Cardiac fibroblast (primary cell): ENCODE measurements at regions not wholly inside any gene's neighbourhood (a gene's known extent, or its start where the extent isn't known, plus 50 kb on each side); places are given as distances from the start of the nearest gene placed in this dataset.
A peak's percentile ranks its signal among the peaks of the same experiment; 100 is the strongest.

Experiments used
- DNase-seq, 2 donors: peaks; one replicate each; pipeline versions ENCODE4 v3.0.0 to v3.0.0-alpha.2; 2010; ENCODE audit warnings: low read depth in 2 of 2
- H3K4me3 ChIP-seq, 2 donors: replicated peaks in 1 of 2; 1 replicate in 1 of 2; 2 replicates in 1 of 2; pipeline ENCODE4 v1.5.1; 2011; ENCODE audit warnings: low read depth in 2 of 2, low read length in 2 of 2, mild to moderate bottlenecking in 2 of 2, moderate library complexity in 1 of 2
- CTCF ChIP-seq: IDR thresholded peaks from one replicate; pipeline ENCODE4 v1.5.1; 2011; ENCODE audit warnings: low read depth, mild to moderate bottlenecking, low read length, inconsistent platforms

DNA sequence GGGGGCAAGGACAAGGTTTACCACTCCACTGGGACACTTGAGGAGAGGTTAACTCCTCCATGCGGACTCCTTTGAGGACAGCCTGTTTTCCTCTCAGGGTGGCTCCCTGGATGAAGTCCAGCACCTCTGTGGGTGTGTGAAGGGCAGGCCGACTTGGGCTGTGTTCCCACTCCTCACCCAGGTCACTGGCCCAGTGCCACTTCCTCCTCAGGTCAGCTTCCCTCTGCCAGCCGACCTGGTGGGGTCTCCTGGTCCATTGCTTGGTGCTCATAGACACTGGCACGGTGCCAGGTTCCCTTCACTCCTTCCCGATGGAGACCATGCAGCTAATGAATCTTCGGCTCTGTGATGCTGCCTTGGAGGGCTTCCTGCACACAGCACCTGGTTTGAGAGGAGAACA is 146.4 kb upstream of the RTL1 start:
- TF ChIP-seq CTCF = no peak
- no peak overlapping the region for H3K4me3 ChIP-seq
- no peak for DNase-seq

DNA sequence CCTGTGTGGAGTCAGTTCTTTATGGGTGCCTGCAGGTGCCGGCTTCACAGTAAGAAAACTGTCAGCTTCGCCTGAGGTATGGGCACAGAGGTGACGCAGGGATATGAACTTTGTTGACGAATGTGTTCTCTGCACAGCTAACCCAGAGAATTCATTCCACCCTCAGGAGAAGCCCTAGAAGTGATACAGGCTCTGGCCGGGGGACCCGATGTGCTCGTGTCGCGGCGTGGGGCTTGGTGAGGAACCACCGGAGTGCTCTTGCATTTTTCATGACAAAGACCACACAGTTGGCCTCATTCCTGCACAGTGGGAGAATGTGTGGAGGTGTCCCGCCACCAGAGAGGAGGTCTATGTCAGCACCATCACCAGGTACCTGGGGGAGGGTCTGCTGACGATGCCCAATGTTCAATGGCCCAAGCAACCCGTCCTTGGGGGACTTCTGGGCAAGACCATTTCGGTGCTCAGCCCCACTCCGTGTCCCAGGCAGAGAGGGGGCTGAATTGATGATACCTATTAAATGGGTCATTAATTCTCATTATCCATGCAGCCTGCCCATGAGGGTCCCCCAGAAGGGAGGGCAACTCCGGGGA is 147.5 kb upstream of the RTL1 start:
- no peak overlapping the region for H3K4me3 ChIP-seq
- no peak for DNase-seq

GRCh38 chr14:101054671-101055070 is 151.1 kb upstream of the RTL1 start:
- TF ChIP-seq CTCF = no peak
- DNase-seq = no peak
- no peak overlapping the region for H3K4me3 ChIP-seq

More for the DNA sequence above, 147.5 kb upstream of the RTL1 start:
- no peak for TF ChIP-seq CTCF

DNA sequence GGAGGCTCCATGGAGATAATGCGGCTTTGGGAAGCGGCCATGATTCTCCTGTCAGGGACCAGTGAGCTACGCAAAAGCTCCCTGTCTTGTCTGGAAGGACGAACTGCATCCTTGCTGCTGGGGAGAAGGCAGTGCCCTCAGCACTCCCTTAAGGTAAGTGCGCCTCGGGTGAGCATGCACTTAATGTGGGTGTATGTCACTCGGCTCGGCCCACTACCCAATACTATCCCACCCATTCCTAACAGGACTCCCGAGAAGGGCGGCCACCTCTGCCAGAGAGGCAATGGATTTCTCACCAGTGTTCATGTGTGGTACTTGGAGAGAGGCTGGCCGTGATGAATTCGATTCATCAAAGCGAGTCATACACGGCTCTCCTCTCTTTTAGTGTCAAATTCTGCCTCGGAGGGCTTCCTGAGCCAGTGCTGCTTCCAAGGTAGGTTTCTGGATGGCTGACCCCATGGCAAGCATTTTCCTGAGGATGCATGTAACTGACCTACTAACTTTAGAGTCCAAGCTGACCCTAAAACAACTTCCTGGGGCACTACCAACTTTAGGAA is 151.7 kb upstream of the RTL1 start:
- TF ChIP-seq CTCF = no peak
- H3K4me3 ChIP-seq = no peak overlapping the region
- no peak for DNase-seq

GRCh38 chr14:101055776-101056374 is 152.4 kb upstream of the RTL1 start:
- no peak overlapping the region for H3K4me3 ChIP-seq

DNA sequence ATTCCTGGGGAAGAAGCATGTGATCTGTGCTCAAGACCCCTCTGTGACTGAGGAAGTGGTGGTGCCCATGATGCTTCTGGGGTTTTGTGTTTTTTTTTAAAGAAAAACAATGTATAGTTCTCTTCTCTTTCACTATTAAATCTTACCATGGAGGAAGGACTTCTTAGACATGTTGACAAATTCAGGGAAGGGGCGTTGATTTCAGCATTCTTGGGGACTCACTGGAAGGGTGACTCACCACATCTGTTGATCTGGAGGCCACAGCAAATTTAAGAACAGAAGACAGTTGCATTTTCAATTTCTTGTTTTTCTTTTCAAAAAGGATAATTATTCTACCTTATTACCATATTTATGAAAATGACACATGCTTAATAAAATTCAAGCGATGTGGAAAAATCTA is 152.9 kb upstream of the RTL1 start:
- H3K4me3 ChIP-seq = no peak overlapping the region
- TF ChIP-seq CTCF = no peak
- no peak for DNase-seq

More at GRCh38 chr14:101055776-101056374, 152.4 kb upstream of the RTL1 start:
- no peak for TF ChIP-seq CTCF
- DNase-seq = peak in 1 of 2 donors; percentile 11
